Breast epithelium (tissue), 4 donors: ENCODE measurements at regions not wholly inside any gene's neighbourhood (a gene's known extent, or its start where the extent isn't known, plus 50 kb on each side); places are given as distances from the start of the nearest gene placed in this dataset.

Source experiments
- DNase-seq, 2 donors: peaks; one replicate each; pipeline ENCODE4 v3.0.0-alpha.2; 2019; ENCODE audit warnings: low spot score in 2 of 2
- H3K27ac ChIP-seq, 2 donors: fragments of 200-600 bp; sonication (generic) in 1 of 2; one replicate each; pipeline ENCODE4 v1.5.1; 2016 to 2019; ENCODE audit warnings: mild to moderate bottlenecking in 1 of 2
- H3K27me3 ChIP-seq, 2 donors: fragments of 200-600 bp; sonication (generic) in 1 of 2; one replicate each; pipeline versions ENCODE4 v1.5.1 to v1.6.0; 2017 to 2019; ENCODE audit warnings: control low read depth in 1 of 2, mild to moderate bottlenecking in 1 of 2
- H3K36me3 ChIP-seq: fragments of 200-600 bp; one replicate; pipeline ENCODE4 v1.5.1; 2019
- H3K4me1 ChIP-seq, 2 donors: fragments of 200-600 bp; sonication (generic); one replicate each; pipeline ENCODE4 v1.5.1; 2016 to 2019; ENCODE audit warnings: control low read depth in 1 of 2
- H3K4me3 ChIP-seq, 3 donors: fragments of 200-600 bp; sonication (generic); 1 replicate in 2 of 3; 2 replicates in 1 of 3; pipeline ENCODE4 v1.5.1; 2016 to 2019; ENCODE audit warnings: mild to moderate bottlenecking in 3 of 3, moderate library complexity in 2 of 3
- H3K9me3 ChIP-seq, 2 donors: fragments of 200-600 bp; sonication (generic) in 1 of 2; one replicate each; pipeline ENCODE4 v1.5.1; 2016 to 2019; ENCODE audit warnings: control low read depth in 1 of 2
- CTCF ChIP-seq, 3 donors: fragments of 450-650 bp; IDR thresholded peaks; one replicate each; pipeline ENCODE4 v1.5.1; 2016 to 2017; ENCODE audit warnings: antibody characterized with exemption in 3 of 3, mild to moderate bottlenecking in 3 of 3, moderate library complexity in 3 of 3
- POLR2A ChIP-seq: fragments of 450-650 bp; IDR thresholded peaks from one replicate; pipeline ENCODE4 v1.6.1; 2016; ENCODE audit warnings: antibody characterized with exemption, mild to moderate bottlenecking, moderate library complexity
- POLR2AphosphoS5 ChIP-seq, 3 donors: sonication (generic); formaldehyde crosslinking; IDR thresholded peaks; one replicate each; pipeline ENCODE4 v1.6.1; 2017; ENCODE audit warnings: antibody characterized with exemption in 3 of 3
- intact Hi-C: fragments of 100-400 bp; cut with DNase I; formaldehyde crosslinking; loops from one replicate; pipeline ENCODE4 v1.15.1; 2023; ENCODE audit warnings: low total_unique reads

- no peak for TF ChIP-seq CTCF (IDR thresholded peaks at IDR 0.05)
- no peak for TF ChIP-seq POLR2A
- no peak for TF ChIP-seq POLR2AphosphoS5 (IDR thresholded peaks at IDR 0.05)
- Histone ChIP-seq H3K27me3 (no peaks in the 10 kb centered on the region), H3K36me3 (no peaks in the 10 kb centered on the region), H3K27ac (no peak overlapping the region), H3K4me3 (no peak overlapping the region), H3K4me1 (no peaks in the 10 kb centered on the region), H3K9me3 (no peaks in the 10 kb centered on the region)
- DNase-seq = no peak
- intact Hi-C loops = no loop called here
Observed at GRCh38 chr1:196060539-196060938, 547.7 kb downstream of the KCNT2 start.

- Histone ChIP-seq H3K9me3 (no peaks in the 10 kb centered on the region), H3K4me3 (no peak overlapping the region), H3K36me3 (no peaks in the 10 kb centered on the region), H3K27me3 (no peaks in the 10 kb centered on the region), H3K4me1 (no peaks in the 10 kb centered on the region), H3K27ac (no peak overlapping the region)
- no peak for TF ChIP-seq POLR2A
- no peak for TF ChIP-seq CTCF (IDR thresholded peaks at IDR 0.05)
- no peak for TF ChIP-seq POLR2AphosphoS5 (IDR thresholded peaks at IDR 0.05)
- no peak for DNase-seq
- intact Hi-C loops = no loop called here
Observed at GRCh38 chr1:196059210-196059609, 549.0 kb downstream of the KCNT2 start.

- Histone ChIP-seq H3K9me3 (no peaks in the 10 kb centered on the region), H3K36me3 (no peaks in the 10 kb centered on the region), H3K27ac (no peak overlapping the region), H3K4me3 (no peak overlapping the region), H3K4me1 (no peaks in the 10 kb centered on the region), H3K27me3 (no peaks in the 10 kb centered on the region)
- no peak for DNase-seq
- intact Hi-C loops = no loop called here
- no peak for TF ChIP-seq CTCF (IDR thresholded peaks at IDR 0.05)
- TF ChIP-seq POLR2AphosphoS5 (IDR thresholded peaks at IDR 0.05) = no peak
- TF ChIP-seq POLR2A = no peak
Observed at GRCh38 chr1:196056966-196057365, 551.3 kb downstream of the KCNT2 start.

- H3K27me3 ChIP-seq = no peaks in the 10 kb centered on the region
- TF ChIP-seq POLR2A (no peak), POLR2AphosphoS5 (IDR thresholded peaks at IDR 0.05) (no peak), CTCF (IDR thresholded peaks at IDR 0.05) (no peak)
Observed at GRCh38 chr1:196049407-196049806, 558.8 kb downstream of the KCNT2 start.

GRCh38 chr1:196043268-196043667, 565.0 kb downstream of the KCNT2 start:
- intact Hi-C loops = no loop called here
- TF ChIP-seq POLR2A = no peak
- no peak for TF ChIP-seq POLR2AphosphoS5 (IDR thresholded peaks at IDR 0.05)
- no peak for TF ChIP-seq CTCF (IDR thresholded peaks at IDR 0.05)
- Histone ChIP-seq H3K4me1 (no peaks in the 10 kb centered on the region), H3K27me3 (no peaks in the 10 kb centered on the region), H3K27ac (no peak overlapping the region), H3K9me3 (peaks cover 0 to 9% of the 10 kb centered on the region in 2 donors), H3K36me3 (no peaks in the 10 kb centered on the region), H3K4me3 (no peak overlapping the region)
- no peak for DNase-seq

More at GRCh38 chr1:196049407-196049806, 558.8 kb downstream of the KCNT2 start:
- Histone ChIP-seq H3K9me3 (no peaks in the 10 kb centered on the region), H3K36me3 (no peaks in the 10 kb centered on the region), H3K27ac (no peak overlapping the region), H3K4me3 (no peak overlapping the region), H3K4me1 (no peaks in the 10 kb centered on the region)
- intact Hi-C loops = no loop called here
- DNase-seq = no peak
